KMS-11 (cell line): ENCODE measurements at regions not wholly inside any gene's neighbourhood (a gene's known extent, or its start where the extent isn't known, plus 50 kb on each side); places are given as distances from the start of the nearest gene placed in this dataset.

ENCODE experiments used
- H2AFZ ChIP-seq: fragments of 200-600 bp; sonication (generic); 2 replicates; pipeline ENCODE4 v1.6.1; 2016; ENCODE audit warnings: antibody characterized with exemption, mixed run types, low read depth
- H3K27ac ChIP-seq: fragments of 200-600 bp; sonication (generic); 2 replicates; pipeline ENCODE4 v1.6.1; 2016; ENCODE audit warnings: mild to moderate bottlenecking, mixed run types
- H3K27me3 ChIP-seq: fragments of 200-600 bp; sonication (generic); 2 replicates; pipeline ENCODE4 v1.6.1; 2017; ENCODE audit warnings: mild to moderate bottlenecking, low read depth, mixed run types, moderate library complexity; ENCODE audit not compliant: insufficient read depth
- H3K36me3 ChIP-seq: fragments of 200-600 bp; sonication (generic); 2 replicates; pipeline ENCODE4 v1.6.1; 2017; ENCODE audit warnings: mild to moderate bottlenecking, mixed run types; ENCODE audit not compliant: insufficient read depth
- H3K4me1 ChIP-seq: fragments of 200-600 bp; sonication (generic); 2 replicates; pipeline ENCODE4 v1.6.1; 2016; ENCODE audit warnings: mild to moderate bottlenecking, low read depth, mixed run types; ENCODE audit not compliant: poor library complexity, severe bottlenecking
- H3K4me2 ChIP-seq: fragments of 200-600 bp; sonication (generic); 2 replicates; pipeline ENCODE4 v1.7.0; 2016; ENCODE audit warnings: mild to moderate bottlenecking, mixed run types
- H3K4me3 ChIP-seq: fragments of 200-600 bp; sonication (generic); IDR thresholded peaks from 2 replicates; pipeline ENCODE4 v1.6.1; 2017; ENCODE audit warnings: low read depth, low read length, mixed read lengths; ENCODE audit not compliant: insufficient read depth
- H3K79me2 ChIP-seq: fragments of 200-600 bp; sonication (generic); 2 replicates; pipeline ENCODE4 v1.6.1; 2016; ENCODE audit warnings: low read depth, mixed run types; ENCODE audit not compliant: insufficient read depth
- H3K9ac ChIP-seq: fragments of 200-600 bp; sonication (generic); 2 replicates; pipeline ENCODE4 v1.6.1; 2016; ENCODE audit warnings: mild to moderate bottlenecking, mixed run types
- H4K20me1 ChIP-seq: fragments of 200-600 bp; sonication (generic); 2 replicates; pipeline ENCODE4 v1.6.1; 2016; ENCODE audit warnings: mild to moderate bottlenecking, mixed run types; ENCODE audit not compliant: insufficient read depth
- TF ChIP-seq, protein P1 (sequence below): fragments of 200-600 bp; sonication (generic); conservative IDR thresholded peaks from 2 replicates; pipeline ENCODE4 v1.6.1; 2017; ENCODE audit warnings: low read depth, mild to moderate bottlenecking, antibody characterized with exemption, low read length, moderate library complexity, mixed read lengths

DNA sequence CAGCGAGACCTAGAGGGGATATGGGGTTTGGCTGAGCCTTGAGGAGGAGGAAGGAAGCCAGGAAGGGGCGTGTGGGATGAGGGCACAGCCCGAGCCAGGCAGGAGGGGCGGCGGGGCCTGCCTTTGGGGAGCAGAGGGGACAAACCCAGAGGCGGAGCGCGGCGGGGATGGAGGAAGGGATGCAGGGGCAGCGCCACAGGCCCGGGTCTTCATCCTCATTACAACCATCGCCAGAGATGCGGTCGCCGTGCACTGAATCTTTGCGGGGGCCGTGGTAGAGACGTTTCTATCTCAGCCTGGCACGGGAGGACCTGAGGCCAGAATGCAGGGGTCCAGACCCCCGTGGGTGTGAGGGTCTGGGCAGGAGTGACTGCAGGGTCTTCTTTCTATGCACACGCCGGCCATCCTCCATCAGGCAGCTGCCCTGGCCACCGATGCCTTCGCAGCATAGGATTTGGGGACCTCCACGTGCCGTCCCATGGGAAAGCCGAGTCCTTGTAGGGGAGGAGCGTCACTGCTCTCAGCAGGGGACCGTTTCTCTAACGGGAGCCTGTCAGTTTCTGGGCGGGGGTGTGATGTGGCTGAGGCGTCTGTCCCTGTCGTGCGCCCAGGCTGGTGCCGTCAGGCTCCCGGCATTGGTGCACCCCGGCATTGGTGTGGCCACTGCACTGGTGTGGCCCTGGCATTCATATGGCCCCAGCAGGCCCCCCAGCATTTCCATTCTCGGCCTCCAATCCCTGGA, 1267.9 kb downstream of the BRD1 start:
- no peak overlapping the region for H2AFZ ChIP-seq
- H3K79me2 ChIP-seq, result no peaks in the 10 kb centered on the region
- H3K4me2 ChIP-seq, result no peak overlapping the region
- H4K20me1 ChIP-seq, result no peaks in the 10 kb centered on the region
- H3K27ac ChIP-seq, result no peak overlapping the region
- TF ChIP-seq, protein P1, sequence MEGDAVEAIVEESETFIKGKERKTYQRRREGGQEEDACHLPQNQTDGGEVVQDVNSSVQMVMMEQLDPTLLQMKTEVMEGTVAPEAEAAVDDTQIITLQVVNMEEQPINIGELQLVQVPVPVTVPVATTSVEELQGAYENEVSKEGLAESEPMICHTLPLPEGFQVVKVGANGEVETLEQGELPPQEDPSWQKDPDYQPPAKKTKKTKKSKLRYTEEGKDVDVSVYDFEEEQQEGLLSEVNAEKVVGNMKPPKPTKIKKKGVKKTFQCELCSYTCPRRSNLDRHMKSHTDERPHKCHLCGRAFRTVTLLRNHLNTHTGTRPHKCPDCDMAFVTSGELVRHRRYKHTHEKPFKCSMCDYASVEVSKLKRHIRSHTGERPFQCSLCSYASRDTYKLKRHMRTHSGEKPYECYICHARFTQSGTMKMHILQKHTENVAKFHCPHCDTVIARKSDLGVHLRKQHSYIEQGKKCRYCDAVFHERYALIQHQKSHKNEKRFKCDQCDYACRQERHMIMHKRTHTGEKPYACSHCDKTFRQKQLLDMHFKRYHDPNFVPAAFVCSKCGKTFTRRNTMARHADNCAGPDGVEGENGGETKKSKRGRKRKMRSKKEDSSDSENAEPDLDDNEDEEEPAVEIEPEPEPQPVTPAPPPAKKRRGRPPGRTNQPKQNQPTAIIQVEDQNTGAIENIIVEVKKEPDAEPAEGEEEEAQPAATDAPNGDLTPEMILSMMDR, result no peak
- no peak overlapping the region for H3K9ac ChIP-seq
- no peaks in the 10 kb centered on the region for H3K36me3 ChIP-seq
- H3K4me1 ChIP-seq, result no peaks in the 10 kb centered on the region
- H3K4me3 ChIP-seq, result no peak overlapping the region
- no peaks in the 10 kb centered on the region for H3K27me3 ChIP-seq

DNA sequence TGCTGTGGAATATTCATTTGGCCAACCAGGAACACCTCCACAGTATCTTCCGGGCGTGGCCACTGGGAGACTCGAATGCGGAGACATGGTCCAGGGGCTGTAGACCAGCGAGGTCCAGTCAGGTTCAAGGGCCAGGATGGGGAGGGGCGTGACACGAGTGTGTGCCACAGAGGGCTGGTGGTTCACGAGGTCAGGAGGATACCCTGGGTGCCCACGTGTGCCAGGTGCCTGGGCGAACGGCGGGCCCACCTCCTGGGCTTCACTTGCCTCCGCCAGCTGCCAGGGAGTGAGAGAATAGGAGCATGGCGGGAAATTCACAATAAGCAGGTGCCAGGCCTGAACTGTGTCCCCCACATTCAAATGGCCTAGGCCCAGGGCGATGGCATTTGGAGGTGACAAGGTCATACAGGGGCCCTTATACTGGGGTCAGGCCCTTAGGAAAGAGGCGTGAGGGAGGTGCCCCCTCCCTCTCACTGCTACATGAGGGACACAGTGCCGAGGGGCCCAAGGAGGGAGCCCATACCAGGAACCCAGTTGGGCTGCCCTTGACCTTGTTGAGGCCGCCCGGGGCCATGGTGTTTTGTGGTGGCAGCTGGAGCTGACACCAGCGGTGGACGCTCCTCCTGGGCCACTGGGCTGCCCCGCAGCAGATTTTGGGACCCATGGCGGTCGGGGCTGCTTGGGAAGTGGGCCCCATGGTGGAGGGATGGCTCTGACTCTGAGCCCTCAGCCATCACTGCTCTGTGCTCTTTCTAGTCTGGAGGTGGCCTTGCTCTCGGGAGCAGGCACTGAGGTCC, 1268.9 kb downstream of the BRD1 start:
- H3K9ac ChIP-seq, result no peak overlapping the region
- TF ChIP-seq, protein P1, result no peak
- H3K4me3 ChIP-seq, result no peak overlapping the region
- H3K27ac ChIP-seq, result no peak overlapping the region
- no peaks in the 10 kb centered on the region for H3K79me2 ChIP-seq
- no peaks in the 10 kb centered on the region for H3K36me3 ChIP-seq
- H3K4me2 ChIP-seq, result no peak overlapping the region
- H2AFZ ChIP-seq, result no peak overlapping the region
- no peaks in the 10 kb centered on the region for H3K4me1 ChIP-seq
- no peaks in the 10 kb centered on the region for H3K27me3 ChIP-seq
- no peaks in the 10 kb centered on the region for H4K20me1 ChIP-seq

DNA sequence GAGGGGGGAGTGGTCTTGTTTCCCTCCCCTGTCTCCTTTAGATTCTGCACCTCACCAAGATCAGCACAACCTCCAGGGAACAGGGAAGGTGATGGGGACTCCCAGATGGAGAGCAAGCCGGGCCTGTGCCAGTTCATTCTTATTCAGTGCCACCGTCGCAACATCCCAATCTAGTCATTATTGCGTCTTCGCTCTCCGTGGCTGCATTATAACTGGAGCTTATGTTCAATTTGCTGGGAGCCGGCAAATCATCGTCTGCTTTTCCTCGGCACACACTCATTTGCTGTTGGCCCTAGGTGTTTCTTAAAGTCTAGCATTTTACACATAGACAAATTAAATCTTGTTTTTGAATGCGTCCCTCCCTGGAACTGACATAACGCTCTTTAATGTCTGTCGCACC, 1269.7 kb downstream of the BRD1 start:
- no peak overlapping the region for H2AFZ ChIP-seq
- no peak overlapping the region for H3K4me2 ChIP-seq
- no peak overlapping the region for H3K4me3 ChIP-seq
- TF ChIP-seq, protein P1, result no peak
- no peaks in the 10 kb centered on the region for H4K20me1 ChIP-seq
- no peaks in the 10 kb centered on the region for H3K27me3 ChIP-seq
- no peak overlapping the region for H3K27ac ChIP-seq
- H3K4me1 ChIP-seq, result no peaks in the 10 kb centered on the region
- no peak overlapping the region for H3K9ac ChIP-seq
- no peaks in the 10 kb centered on the region for H3K79me2 ChIP-seq
- no peaks in the 10 kb centered on the region for H3K36me3 ChIP-seq

DNA sequence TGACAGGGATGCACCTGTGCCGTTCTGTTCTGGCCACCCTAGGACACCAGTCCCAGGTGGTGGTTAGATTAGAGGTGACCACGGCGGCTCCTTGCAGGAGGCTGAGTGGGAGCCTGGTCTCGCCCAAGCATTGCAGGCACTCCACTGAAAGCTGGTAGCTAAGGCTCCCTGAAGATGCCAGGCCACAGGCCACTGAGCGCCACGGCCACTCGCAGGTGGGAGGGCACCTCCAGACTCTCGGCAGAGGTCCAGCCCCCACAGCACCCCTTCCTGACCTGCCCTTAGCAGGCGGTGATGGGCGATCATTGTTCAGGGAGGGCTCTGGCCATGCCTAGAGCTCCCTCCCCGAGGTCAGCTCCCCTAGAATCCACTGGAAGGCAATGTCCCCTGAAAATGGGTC, 1270.2 kb downstream of the BRD1 start:
- Histone ChIP-seq H3K4me2 (no peak overlapping the region), H3K9ac (no peak overlapping the region), H3K4me1 (no peaks in the 10 kb centered on the region), H3K79me2 (no peaks in the 10 kb centered on the region), H3K36me3 (no peaks in the 10 kb centered on the region), H4K20me1 (no peaks in the 10 kb centered on the region), H3K27ac (no peak overlapping the region), H2AFZ (no peak overlapping the region), H3K4me3 (no peak overlapping the region), H3K27me3 (no peaks in the 10 kb centered on the region)
- TF ChIP-seq, protein P1, result no peak
